PC-9 (cell line): ENCODE measurements at regions not wholly inside any gene's neighbourhood (a gene's known extent, or its start where the extent isn't known, plus 50 kb on each side); places are given as distances from the start of the nearest gene placed in this dataset.

ENCODE experiments used
- EZH2 ChIP-seq: fragments of 200-600 bp; sonication (generic); IDR thresholded peaks from 2 replicates; pipeline ENCODE4 v1.8.0; 2017; ENCODE audit warnings: antibody characterized with exemption, low read depth
- TF ChIP-seq, protein P1 (sequence below): fragments of 200-600 bp; sonication (generic); conservative IDR thresholded peaks from 2 replicates; pipeline ENCODE4 v1.6.1; 2017; ENCODE audit warnings: mixed run types, antibody characterized with exemption, mild to moderate bottlenecking, moderate library complexity

DNA sequence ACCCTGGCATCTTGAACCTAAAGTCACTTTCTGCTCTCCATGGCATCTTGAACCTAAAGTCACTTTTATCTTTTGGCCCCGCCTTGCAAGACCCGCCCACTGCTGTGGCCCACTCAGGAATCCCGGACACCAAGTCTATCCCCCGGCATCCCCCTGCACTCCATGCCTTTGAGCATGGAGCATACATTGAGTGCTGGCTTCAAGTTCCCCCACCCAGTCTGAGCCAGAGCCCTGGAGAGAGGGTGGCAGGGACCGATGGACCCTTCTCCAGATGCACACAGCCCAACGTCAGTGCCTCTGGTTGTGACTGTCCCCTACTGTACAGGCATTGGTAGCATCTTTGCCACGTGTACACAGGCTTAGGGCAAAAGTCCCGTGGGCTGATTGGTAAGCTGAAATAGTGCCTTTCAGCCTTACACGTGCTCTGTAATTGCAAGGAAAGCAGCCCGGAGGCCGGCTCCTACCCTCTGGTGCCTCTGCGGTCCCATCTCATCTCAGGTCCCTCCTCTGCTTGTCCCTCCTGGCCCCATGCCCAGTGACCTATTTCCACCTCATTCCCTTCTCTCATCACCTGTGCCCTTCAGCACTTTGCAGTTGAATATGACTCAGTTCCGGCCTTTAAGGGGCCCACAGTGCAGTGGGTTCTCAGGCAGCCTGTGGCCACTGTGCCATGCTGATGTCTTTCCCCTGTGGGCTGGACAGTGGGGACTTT lies 154.0 kb downstream of the INHBB start:
- TF ChIP-seq, protein P1, sequence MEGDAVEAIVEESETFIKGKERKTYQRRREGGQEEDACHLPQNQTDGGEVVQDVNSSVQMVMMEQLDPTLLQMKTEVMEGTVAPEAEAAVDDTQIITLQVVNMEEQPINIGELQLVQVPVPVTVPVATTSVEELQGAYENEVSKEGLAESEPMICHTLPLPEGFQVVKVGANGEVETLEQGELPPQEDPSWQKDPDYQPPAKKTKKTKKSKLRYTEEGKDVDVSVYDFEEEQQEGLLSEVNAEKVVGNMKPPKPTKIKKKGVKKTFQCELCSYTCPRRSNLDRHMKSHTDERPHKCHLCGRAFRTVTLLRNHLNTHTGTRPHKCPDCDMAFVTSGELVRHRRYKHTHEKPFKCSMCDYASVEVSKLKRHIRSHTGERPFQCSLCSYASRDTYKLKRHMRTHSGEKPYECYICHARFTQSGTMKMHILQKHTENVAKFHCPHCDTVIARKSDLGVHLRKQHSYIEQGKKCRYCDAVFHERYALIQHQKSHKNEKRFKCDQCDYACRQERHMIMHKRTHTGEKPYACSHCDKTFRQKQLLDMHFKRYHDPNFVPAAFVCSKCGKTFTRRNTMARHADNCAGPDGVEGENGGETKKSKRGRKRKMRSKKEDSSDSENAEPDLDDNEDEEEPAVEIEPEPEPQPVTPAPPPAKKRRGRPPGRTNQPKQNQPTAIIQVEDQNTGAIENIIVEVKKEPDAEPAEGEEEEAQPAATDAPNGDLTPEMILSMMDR, result no peak
- TF ChIP-seq EZH2, result no peak
